Kidney glomerular epithelial cell (primary cell): ENCODE measurements at regions not wholly inside any gene's neighbourhood (a gene's known extent, or its start where the extent isn't known, plus 50 kb on each side); places are given as distances from the start of the nearest gene placed in this dataset.
"Not testable (repeated sequence)": the region's sequence is repeated elsewhere in the genome, so short reads cannot be mapped to it uniquely, and the experiment has no call there.

Source experiments
- DNase-seq: peaks from one replicate; lab custom pipeline; 2025; lab: John Stamatoyannopoulos, UW

DNA sequence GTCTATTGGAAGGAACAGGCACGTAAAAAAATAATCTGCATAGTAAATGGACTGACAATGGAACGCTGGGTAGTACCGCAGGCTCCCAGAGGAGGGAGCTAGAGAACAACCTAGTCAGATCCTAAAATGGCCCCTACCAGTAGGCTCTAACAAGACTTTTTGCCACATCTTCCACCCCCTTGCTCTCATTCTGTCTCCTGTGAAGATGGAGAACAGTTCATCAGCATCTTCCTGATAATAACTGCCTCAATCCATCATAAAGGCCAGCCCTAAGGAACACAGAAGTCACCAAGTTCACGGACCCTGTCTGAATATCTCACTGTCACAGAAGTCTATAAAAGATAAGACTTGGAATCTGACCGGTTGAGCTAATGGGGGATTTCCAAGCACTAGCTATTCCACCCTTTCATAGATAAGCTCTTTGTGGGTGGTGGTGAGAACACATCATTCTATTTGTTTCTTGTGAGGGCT is 133.4 kb downstream of the SLC1A3 start:
- no peak for DNase-seq

DNA sequence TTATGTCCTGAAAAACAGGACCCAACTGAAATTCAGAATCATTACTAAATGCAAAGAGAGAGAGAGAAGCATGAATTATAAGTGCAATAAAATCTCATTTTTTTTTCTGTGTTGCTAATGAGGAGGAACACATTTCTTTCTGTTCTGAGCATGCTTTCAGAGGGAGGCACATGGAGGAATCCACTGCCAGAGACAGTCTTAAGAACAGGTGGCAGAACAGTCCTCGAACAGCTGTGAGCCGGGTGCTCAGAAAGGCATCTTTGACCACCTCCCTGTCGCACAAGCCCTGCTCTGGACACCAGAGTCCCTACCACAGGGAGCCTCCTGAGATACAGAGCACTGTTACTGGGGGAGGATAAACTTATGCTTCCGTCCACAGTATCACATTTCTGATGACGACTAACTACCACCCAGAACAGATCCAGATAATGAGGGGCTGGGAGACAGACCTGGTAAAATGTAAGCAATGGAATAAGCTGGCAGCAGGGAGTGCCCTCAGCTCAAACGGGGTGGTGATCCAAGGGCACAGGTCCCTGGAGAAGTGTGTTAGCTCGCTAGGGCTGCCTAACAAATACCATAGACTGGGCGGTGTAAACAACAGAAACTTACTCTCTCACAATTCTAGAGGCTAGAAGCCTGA is 134.0 kb downstream of the SLC1A3 start:
- DNase-seq = no peak

DNA sequence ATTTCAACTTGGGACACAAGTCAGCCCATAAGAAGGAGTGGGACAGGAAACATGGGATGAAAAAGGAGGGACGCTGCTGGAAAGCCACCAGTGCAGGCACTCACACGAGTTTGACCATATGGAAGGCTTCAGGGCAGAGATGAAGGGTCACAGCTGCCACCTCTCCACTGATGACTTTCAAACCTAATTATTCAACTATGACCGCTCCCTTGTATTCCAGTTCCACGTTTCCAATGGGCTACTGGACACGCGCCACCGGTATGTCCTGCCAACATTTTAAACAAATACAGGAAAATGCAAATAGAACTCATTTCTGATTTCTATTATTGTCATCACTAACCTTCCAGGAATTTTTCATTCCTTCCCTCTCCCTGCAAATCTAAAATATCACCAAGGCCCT is 134.7 kb downstream of the SLC1A3 start:
- DNase-seq = no peak

DNA sequence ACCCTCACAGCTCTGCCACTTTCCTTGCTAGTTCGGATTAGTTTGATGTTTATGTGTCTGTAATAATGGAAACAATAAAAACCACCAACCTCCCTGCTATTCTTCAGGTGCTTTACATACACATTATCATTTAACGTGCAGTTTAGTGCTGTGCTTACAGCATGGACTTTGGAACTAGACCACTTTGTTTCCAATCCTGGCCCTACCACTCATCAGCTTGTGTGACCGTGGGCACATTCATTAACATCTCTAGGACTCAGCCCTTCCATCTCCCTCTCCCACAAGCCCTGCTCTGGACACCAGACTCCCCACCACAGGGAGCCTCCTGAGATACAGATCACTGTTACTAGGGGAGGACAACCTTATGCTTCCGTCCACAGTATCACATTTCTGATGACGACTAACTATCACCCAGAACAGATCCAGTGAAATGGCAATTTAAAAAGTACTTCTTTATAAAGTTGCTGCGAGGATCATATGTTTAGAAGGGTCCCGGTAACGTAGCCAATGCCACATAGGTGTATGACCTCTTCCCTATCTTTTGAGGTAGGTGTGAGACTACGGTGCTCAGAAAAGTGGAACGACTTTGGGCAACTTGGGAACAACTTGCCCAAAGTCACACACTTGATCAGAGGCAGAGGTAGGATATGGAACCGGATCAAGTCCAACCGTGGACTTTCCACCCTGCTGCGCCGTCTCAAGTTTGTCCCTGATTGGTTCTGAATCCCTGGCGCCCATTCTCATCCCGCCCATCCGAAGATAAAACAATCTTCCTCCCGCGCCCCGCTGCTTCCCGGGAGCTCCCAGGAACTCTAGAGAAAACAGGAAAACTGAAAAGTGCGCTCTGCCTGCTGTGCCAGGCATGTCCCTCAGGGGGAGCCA is 132.4 kb upstream of the NIPBL start:
- peak; percentile 58 for DNase-seq

DNA sequence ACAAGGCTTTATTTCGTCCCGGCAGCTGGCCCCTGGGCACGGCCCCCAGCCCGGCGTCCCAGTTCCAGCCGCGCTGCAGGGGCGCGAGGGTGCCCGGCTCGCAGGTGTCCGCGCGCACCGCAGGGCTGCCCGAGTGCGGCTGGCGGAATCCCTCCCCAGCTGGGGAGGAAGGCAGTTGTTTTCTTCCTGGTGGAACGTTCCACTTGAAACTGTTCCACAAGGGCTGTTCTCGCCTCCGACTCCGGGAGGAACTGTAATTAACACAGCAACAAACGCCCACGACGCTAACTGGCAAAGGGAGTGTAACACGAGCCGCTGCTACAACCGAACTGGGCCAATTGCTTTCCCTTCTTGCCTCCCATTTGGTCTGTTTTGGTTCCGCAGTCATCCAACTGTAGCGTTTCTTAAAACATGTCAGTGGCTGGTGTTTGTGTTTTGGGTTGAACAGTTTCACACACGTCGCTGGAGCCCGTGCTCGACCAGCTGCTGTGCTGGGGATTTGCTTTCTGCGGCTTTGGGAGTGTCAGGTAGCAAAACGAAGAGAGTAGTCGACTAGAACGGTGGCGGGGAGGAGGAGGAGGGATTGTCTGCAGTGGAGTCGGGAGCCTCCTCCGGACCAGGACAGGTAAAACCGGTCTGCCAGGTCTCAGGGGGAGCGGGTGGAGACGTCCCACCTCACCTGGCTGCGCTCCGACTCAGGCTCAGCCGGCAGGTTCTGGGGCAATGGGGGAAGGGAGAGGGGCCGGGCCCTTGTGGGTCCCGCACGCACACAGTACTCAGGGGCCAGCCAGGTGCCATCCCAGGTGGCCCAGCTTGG is 131.6 kb upstream of the NIPBL start:
- peak; percentile 73 for DNase-seq

DNA sequence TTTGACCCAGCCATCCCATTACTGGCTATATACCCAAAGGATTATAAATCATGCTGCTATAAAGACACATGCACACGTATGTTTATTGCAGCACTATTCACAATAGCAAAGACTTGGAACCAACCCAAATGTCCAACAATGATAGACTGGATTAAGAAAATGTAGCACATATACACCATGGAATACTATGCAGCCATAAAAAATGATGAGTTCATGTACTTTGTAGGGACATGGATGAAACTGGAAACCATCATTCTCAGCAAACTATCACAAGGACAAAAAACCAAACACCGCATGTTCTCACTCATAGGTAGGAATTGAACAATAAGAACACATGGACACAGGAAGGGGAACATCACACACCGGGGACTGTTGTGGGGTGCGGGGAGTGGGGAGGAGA is 128.8 kb upstream of the NIPBL start:
- DNase-seq = not testable (repeated sequence)

DNA sequence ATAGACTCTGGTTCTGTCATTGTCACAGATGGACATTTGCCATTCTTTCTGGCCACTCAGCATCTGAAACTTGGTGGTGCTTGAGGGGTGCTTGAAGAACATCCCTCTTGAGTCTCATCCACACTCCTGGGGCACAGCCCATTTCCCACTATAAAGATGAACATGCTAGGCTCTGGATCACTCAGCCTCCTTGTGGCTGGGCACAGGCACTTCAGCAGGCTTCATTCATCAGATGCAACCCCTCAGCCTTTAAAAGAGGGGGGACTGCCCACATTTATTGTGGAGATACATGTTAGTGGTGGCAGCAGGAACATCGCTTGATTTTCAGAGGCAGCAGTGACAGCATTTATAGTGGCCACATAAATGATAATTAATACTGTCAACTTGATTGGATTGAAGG is 124.7 kb upstream of the NIPBL start:
- no peak for DNase-seq

DNA sequence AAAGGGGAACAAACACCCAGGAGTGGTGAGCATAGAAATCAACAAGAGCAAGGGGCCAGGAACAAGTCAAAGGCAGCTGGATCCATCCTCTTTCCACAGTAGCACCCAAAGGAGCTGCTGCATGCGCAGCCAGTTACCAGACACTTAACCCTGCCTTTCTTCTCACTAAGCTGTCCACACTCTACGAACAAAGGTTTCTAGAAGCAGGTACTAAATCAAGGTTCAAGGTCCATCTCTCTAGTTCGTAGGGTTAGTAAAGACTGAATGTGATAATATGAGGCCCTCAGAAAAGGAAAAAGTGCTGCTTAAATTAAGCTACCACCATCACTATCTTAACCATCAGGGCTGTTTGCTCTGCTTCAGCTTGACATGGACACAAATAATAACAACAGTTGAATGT is 121.2 kb upstream of the NIPBL start:
- no peak for DNase-seq

DNA sequence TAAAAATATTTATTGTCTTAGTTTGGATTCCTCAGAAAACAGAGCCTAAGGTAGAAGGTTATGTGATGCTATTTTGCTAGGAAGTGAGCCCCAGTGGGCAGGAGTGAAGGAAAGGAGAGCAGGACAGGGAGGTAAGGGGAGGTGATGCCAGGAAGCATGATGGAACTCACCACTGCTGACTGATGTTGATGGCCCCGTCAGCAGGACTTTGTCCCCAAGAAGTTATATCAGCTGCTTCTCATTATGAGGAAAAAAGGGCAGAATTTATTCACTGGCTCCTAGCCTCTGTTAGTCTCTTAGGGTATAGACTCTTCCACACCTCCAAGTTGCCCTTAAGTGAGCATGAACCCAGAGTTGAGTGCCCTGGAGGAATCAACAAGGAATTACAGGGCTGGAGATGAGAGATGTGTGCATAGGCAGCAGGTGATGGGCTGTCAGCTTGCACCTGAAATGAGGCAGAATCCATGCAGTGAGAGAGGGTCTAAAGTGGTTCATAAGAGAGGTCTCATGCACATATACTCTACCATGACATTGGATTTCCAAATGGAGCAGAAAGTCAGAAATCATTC is 120.6 kb upstream of the NIPBL start:
- DNase-seq = no peak

DNA sequence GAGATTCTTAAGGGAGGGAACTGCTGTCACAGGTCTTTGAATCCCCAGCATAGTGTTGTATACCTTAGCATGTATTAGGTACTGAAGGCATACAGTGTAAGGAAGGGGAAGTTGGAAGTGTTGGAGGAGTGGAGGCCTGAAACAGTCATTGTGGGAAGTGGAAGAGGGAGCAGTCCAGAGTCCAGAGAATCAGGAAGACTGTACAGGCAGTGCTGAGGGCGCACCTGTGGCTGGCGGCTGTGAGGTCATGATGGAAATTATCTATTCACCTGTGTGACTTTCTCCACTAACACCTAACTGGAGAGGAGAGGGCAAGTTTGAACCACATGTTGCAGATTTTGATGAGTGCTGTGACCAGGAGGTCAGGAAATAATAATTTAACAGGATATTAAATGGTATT is 119.7 kb upstream of the NIPBL start:
- no peak for DNase-seq

DNA sequence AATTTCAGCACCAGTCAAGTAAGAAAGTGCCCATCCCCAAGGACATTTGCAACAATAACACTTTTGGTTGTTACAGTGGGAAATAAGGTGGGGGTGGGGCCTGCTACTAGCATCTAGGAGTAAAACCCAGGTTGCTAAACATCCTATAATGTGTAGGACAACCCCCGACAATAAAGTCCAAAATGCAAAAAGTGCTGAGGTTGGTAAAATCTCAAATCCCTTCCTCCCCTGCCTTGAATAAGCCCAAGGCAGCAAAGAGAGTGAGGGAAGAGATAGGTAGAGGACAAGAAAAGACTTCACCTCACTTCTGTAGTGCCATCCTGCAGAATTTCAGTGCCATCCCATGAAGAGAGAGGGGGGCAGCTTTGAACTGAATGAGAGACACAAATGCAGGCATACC is 117.5 kb upstream of the NIPBL start:
- no peak for DNase-seq

DNA sequence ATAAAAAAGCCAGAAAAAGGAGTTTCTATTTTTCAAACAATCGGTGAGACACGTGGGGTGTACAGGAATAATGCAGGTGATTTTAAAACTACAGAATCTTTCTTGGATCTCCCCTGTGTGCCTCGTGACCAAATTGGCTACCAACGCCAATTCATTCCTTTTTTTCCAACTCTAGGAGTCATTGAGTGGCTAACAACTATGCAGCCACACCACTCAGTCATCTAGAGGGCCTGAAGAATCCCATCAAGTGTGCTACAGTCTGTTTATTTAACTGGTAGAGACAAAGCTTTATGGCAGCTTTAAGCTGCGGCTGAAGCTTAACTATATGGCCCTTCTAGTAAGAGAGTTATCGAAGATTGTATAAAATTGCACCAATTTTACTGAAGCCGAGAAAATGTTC is 113.1 kb upstream of the NIPBL start:
- no peak for DNase-seq

DNA sequence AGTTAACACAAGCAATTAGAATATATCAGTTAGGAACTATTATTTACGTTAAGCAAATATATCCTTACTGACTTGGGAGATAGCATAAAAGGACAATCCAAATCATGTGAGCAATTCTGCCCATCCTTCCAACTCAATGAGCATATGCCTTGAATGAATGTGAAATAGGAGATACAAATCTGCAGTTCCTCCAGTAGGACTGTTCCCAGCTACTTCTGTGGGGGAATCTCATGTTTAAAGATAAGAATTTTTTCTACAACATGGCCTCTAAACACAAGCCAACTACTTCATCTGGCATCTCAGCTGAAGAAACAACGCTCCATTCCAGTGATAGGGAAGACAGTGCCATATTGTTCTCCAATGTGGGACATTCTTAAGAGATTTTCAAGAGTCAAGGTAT is 110.7 kb upstream of the NIPBL start:
- DNase-seq = no peak

DNA sequence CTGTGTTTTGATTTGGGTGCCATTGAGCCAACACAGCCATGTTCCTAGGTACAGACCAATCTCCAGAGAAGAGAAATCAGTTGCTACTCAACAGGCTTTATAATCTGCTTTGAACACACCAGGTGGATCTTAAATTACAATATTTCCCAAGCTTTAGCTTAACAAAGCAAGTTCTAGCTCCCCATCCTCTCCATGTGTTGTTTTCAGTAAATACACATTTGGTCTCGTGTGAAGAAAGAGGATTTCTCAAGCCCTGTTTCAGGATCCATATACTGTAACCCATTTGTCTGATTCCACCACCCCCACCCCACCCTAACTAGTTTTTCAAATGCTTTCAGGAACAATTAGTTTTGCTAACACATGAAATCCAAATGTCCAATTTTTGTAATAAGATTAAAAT is 109.6 kb upstream of the NIPBL start:
- no peak for DNase-seq

DNA sequence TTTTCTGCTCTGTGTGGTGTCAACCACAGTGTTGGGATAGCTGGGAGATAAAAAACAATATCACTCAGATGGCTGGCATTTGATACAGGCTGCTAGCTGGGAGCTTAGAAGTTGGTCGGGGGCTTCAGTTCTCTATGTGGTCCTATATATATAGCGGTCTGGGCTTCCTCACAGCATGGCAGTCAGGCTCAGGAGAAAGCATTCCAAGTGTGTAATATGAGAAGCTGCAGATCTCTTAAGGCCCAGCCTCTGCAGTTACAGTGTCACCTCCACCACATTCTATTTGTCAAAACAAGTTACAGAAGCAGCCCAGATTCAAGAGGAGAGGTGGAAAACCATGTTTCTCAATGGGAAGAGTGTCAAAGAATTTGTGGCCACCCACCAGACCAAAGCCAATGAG is 108.1 kb upstream of the NIPBL start:
- no peak for DNase-seq

DNA sequence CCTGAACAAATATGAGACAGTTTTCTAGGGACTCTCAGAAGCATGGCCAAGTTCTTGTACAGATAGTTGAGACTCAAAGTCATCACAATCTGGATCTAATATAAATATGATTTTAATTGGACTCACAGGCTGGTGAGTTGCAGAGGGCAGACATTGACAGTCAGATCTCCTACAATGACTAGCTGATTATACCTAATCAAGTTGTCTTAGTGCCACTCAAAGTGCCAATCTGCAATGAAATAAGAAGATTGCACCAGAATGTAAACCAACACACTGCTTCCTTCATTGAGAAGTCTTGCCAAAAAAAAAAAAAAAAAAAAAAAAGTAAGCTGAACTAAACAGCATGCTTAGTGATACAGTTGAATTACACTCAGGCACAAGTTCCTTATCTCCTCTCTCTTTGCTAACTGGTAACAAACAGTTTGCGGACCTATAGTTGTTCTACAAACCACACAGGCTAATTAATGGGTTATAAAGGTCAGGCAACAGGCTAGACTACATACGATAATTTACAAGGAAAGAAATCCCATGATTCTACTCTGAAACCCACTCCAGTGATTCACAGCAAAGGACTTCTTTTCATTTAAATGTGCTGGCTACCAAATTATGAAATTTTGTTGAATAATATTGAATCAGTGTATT is 107.3 kb upstream of the NIPBL start:
- DNase-seq = no peak

DNA sequence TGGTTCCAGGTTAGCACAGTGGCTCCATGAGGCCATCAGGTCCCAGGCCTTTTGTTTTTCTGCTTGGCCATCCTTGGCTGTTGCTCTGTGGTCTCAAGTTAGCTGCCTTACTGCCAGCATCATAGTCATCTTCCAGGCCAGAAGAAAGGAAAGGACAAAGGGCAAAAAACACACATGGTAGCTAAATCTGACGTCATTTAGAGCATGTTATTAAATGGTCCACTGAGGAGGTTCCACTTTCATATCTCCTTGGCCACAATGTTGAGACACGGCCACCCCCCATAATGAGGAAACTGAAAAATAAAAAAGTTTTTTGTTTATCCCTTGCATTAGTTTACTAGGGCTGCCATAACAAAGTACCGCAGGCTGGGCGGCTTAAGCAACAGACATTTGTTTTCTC is 106.4 kb upstream of the NIPBL start:
- DNase-seq = no peak

DNA sequence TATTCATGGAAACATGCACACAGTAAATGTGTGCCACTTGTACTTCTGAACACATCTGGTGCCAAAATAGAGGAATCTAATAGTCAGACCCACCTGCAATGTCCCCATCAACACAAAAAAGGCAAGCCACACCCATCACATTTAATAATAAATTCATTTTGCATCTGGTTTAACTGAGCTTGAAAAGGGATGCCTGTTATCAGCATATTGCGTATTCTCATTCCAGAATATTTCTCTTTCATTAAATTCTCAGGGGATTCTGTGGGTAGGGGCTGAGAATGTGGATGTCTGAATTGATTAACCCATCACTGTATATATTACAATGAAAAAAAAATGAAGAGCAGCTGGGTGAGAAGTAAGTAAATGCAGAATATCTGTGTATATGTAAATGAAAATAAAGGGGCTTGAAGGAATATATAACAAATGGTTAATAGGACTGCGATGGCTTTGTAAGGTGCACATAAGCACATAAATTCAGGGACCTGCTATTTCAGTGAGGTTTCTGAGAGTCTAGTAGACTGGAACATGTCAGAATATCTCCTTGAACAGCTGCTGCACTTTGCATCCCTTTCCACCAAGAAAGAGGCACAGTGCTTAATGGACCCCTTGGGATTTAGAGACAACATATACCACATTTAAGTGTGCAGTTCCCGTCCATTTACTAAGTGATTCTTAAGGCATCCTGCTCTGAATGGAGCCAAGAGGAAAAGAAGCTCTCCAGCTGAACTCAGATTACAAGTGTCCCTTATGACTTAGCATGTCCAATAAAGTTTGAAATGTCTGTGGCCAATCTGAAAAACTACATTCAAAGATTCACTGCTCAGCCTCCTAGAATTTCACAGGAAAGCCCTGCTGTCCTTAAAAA is 104.1 kb upstream of the NIPBL start:
- no peak for DNase-seq

DNA sequence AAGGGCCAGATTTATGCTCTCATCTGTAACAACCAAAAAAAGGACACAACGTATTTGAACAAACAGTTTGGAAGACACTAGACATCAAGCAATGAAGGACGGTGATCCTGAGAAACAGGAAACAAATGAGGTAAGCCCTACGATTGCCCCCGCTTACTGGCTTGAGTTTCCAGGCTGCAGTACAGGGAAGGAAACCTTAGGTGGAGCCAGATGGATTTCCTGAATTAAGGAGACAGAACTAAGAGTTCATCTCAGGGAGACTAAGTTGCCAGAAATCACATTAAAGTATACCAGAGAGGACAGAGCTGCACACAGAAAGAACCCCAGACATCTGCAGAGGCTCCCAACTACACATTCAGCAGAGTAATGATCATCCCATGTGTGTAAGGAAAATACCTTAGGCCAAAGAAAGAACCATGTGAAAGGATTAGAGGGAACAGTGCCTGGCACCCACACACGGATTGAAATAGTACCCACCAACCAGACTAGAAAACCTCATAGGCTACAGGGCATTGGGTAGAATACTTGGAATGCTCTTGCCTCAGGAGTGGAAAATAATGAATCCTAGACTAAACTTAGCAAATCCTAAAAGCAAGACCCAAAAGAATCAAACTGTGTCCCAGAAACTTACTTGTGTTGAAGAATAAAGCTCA is 99.3 kb upstream of the NIPBL start:
- DNase-seq = no peak

DNA sequence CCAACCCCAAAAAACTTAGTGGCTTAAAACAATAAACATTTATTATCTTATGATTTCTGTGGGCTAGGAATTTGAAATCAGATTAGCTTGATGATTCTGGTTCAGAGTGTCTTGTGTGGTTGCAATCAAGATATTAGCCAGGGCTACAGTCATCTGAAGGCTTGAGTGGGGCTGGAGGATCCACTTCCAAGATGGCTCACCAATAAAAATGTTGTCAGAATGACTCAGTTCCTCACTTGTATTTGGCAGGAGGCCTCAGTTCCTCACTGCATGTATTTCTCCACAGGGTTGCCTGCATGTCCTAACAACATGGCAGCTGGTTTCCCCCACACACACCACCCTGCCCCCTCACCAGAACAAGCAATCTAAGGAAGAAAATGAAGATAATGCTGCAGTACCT is 98.2 kb upstream of the NIPBL start:
- DNase-seq = no peak
